ENCODE measurements at regions not wholly inside any gene's neighbourhood (a gene's known extent, or its start where the extent isn't known, plus 50 kb on each side); places are given as distances from the start of the nearest gene placed in this dataset.

- no peak overlapping the region for H3K4me2 ChIP-seq (ENCODE audit: low read length)
- no peak overlapping the region for H3K9ac ChIP-seq (ENCODE audit: low read depth, low read length)
- H3K4me1 ChIP-seq (ENCODE audit: control insufficient read depth, insufficient read depth, low read length), result peaks cover 4% of the 10 kb centered on the region
- H3K9me3 ChIP-seq (replicated peaks; ENCODE audit: low read length), result no peaks in the 10 kb centered on the region
- H3K36me3 ChIP-seq (ENCODE audit: insufficient read depth, low read length), result no peaks in the 10 kb centered on the region
- no peak overlapping the region for H3K4me3 ChIP-seq (ENCODE audit: low read length)
- no peaks in the 10 kb centered on the region for H3K27me3 ChIP-seq (ENCODE audit: control insufficient read depth, insufficient read depth, low read length)
These were observed 1283.6 kb downstream of the FSTL5 start for GRCh38 chr4:160880180-160880579.

- Histone ChIP-seq H3K4me2 (ENCODE audit: low read length) (no peak overlapping the region), H3K9me3 (replicated peaks; ENCODE audit: low read length) (peaks cover 2% of the 10 kb centered on the region), H3K9ac (ENCODE audit: low read depth, low read length) (no peak overlapping the region), H3K4me1 (ENCODE audit: control insufficient read depth, insufficient read depth, low read length) (no peaks in the 10 kb centered on the region), H3K4me3 (ENCODE audit: low read length) (no peak overlapping the region), H3K36me3 (ENCODE audit: insufficient read depth, low read length) (no peaks in the 10 kb centered on the region), H3K27me3 (ENCODE audit: control insufficient read depth, insufficient read depth, low read length) (no peaks in the 10 kb centered on the region)
These were observed 1276.1 kb downstream of the FSTL5 start for GRCh38 chr4:160887668-160888067.

GRCh38 chr4:160894128-160894527 is 1269.7 kb downstream of the FSTL5 start:
- H3K27me3 ChIP-seq (ENCODE audit: control insufficient read depth, insufficient read depth, low read length), result no peaks in the 10 kb centered on the region
- H3K9ac ChIP-seq (ENCODE audit: low read depth, low read length), result no peak overlapping the region
- H3K4me2 ChIP-seq (ENCODE audit: low read length), result no peak overlapping the region
- no peaks in the 10 kb centered on the region for H3K36me3 ChIP-seq (ENCODE audit: insufficient read depth, low read length)
- no peaks in the 10 kb centered on the region for H3K9me3 ChIP-seq (replicated peaks; ENCODE audit: low read length)
- no peaks in the 10 kb centered on the region for H3K4me1 ChIP-seq (ENCODE audit: control insufficient read depth, insufficient read depth, low read length)
- H3K4me3 ChIP-seq (ENCODE audit: low read length), result no peak overlapping the region

- Histone ChIP-seq H3K9ac (ENCODE audit: low read depth, low read length) (no peak overlapping the region), H3K4me1 (ENCODE audit: control insufficient read depth, insufficient read depth, low read length) (no peaks in the 10 kb centered on the region), H3K4me3 (ENCODE audit: low read length) (no peak overlapping the region), H3K27me3 (ENCODE audit: control insufficient read depth, insufficient read depth, low read length) (no peaks in the 10 kb centered on the region), H3K4me2 (ENCODE audit: low read length) (no peak overlapping the region), H3K36me3 (ENCODE audit: insufficient read depth, low read length) (no peaks in the 10 kb centered on the region), H3K9me3 (replicated peaks; ENCODE audit: low read length) (no peaks in the 10 kb centered on the region)
These were observed 1269.0 kb downstream of the FSTL5 start for GRCh38 chr4:160894809-160895208.

- Histone ChIP-seq H3K9ac (ENCODE audit: low read depth, low read length) (no peak overlapping the region), H3K27me3 (ENCODE audit: control insufficient read depth, insufficient read depth, low read length) (no peaks in the 10 kb centered on the region), H3K4me2 (ENCODE audit: low read length) (no peak overlapping the region), H3K4me1 (ENCODE audit: control insufficient read depth, insufficient read depth, low read length) (no peaks in the 10 kb centered on the region), H3K9me3 (replicated peaks; ENCODE audit: low read length) (no peaks in the 10 kb centered on the region), H3K36me3 (ENCODE audit: insufficient read depth, low read length) (no peaks in the 10 kb centered on the region), H3K4me3 (ENCODE audit: low read length) (no peak overlapping the region)
These were observed 1236.5 kb downstream of the FSTL5 start for GRCh38 chr4:160927311-160927710.

- Histone ChIP-seq H3K4me3 (ENCODE audit: low read length) (no peak overlapping the region), H3K27me3 (ENCODE audit: control insufficient read depth, insufficient read depth, low read length) (no peaks in the 10 kb centered on the region), H3K36me3 (ENCODE audit: insufficient read depth, low read length) (no peaks in the 10 kb centered on the region), H3K9ac (ENCODE audit: low read depth, low read length) (no peak overlapping the region), H3K4me2 (ENCODE audit: low read length) (no peak overlapping the region), H3K4me1 (ENCODE audit: control insufficient read depth, insufficient read depth, low read length) (no peaks in the 10 kb centered on the region), H3K9me3 (replicated peaks; ENCODE audit: low read length) (no peaks in the 10 kb centered on the region)
These were observed 1235.3 kb downstream of the FSTL5 start for GRCh38 chr4:160928482-160928881.

- H3K9ac ChIP-seq (ENCODE audit: low read depth, low read length), result no peak overlapping the region
- no peaks in the 10 kb centered on the region for H3K27me3 ChIP-seq (ENCODE audit: control insufficient read depth, insufficient read depth, low read length)
- H3K36me3 ChIP-seq (ENCODE audit: insufficient read depth, low read length), result no peaks in the 10 kb centered on the region
- H3K4me3 ChIP-seq (ENCODE audit: low read length), result no peak overlapping the region
- no peak overlapping the region for H3K4me2 ChIP-seq (ENCODE audit: low read length)
- H3K4me1 ChIP-seq (ENCODE audit: control insufficient read depth, insufficient read depth, low read length), result no peaks in the 10 kb centered on the region
- no peaks in the 10 kb centered on the region for H3K9me3 ChIP-seq (replicated peaks; ENCODE audit: low read length)
These were observed 1216.1 kb downstream of the FSTL5 start for GRCh38 chr4:160947653-160948052.

GRCh38 chr4:160956875-160957274 is 1206.9 kb downstream of the FSTL5 start:
- Histone ChIP-seq H3K36me3 (ENCODE audit: insufficient read depth, low read length) (no peaks in the 10 kb centered on the region), H3K4me1 (ENCODE audit: control insufficient read depth, insufficient read depth, low read length) (no peaks in the 10 kb centered on the region), H3K4me2 (ENCODE audit: low read length) (no peak overlapping the region), H3K9ac (ENCODE audit: low read depth, low read length) (no peak overlapping the region), H3K27me3 (ENCODE audit: control insufficient read depth, insufficient read depth, low read length) (no peaks in the 10 kb centered on the region), H3K9me3 (replicated peaks; ENCODE audit: low read length) (no peaks in the 10 kb centered on the region), H3K4me3 (ENCODE audit: low read length) (no peak overlapping the region)

GRCh38 chr4:160969925-160970324 is 1193.9 kb downstream of the FSTL5 start:
- H3K4me2 ChIP-seq (ENCODE audit: low read length), result no peak overlapping the region
- no peak overlapping the region for H3K4me3 ChIP-seq (ENCODE audit: low read length)
- no peaks in the 10 kb centered on the region for H3K4me1 ChIP-seq (ENCODE audit: control insufficient read depth, insufficient read depth, low read length)
- no peaks in the 10 kb centered on the region for H3K9me3 ChIP-seq (replicated peaks; ENCODE audit: low read length)
- no peaks in the 10 kb centered on the region for H3K27me3 ChIP-seq (ENCODE audit: control insufficient read depth, insufficient read depth, low read length)
- H3K36me3 ChIP-seq (ENCODE audit: insufficient read depth, low read length), result no peaks in the 10 kb centered on the region
- no peak overlapping the region for H3K9ac ChIP-seq (ENCODE audit: low read depth, low read length)

- Histone ChIP-seq H3K9ac (ENCODE audit: low read depth, low read length) (no peak overlapping the region), H3K4me3 (ENCODE audit: low read length) (no peak overlapping the region), H3K4me2 (ENCODE audit: low read length) (no peak overlapping the region), H3K4me1 (ENCODE audit: control insufficient read depth, insufficient read depth, low read length) (no peaks in the 10 kb centered on the region), H3K9me3 (replicated peaks; ENCODE audit: low read length) (no peaks in the 10 kb centered on the region), H3K27me3 (ENCODE audit: control insufficient read depth, insufficient read depth, low read length) (no peaks in the 10 kb centered on the region), H3K36me3 (ENCODE audit: insufficient read depth, low read length) (no peaks in the 10 kb centered on the region)
These were observed 1183.7 kb downstream of the FSTL5 start for GRCh38 chr4:160980091-160980490.

- no peak overlapping the region for H3K4me3 ChIP-seq (ENCODE audit: low read length)
- H3K27me3 ChIP-seq (ENCODE audit: control insufficient read depth, insufficient read depth, low read length), result no peaks in the 10 kb centered on the region
- H3K9ac ChIP-seq (ENCODE audit: low read depth, low read length), result no peak overlapping the region
- H3K4me2 ChIP-seq (ENCODE audit: low read length), result no peak overlapping the region
- no peaks in the 10 kb centered on the region for H3K36me3 ChIP-seq (ENCODE audit: insufficient read depth, low read length)
- H3K4me1 ChIP-seq (ENCODE audit: control insufficient read depth, insufficient read depth, low read length), result no peaks in the 10 kb centered on the region
- H3K9me3 ChIP-seq (replicated peaks; ENCODE audit: low read length), result no peaks in the 10 kb centered on the region
These were observed 1182.7 kb downstream of the FSTL5 start for GRCh38 chr4:160981083-160981482.

- Histone ChIP-seq H3K4me2 (ENCODE audit: low read length) (no peak overlapping the region), H3K9me3 (replicated peaks; ENCODE audit: low read length) (no peaks in the 10 kb centered on the region), H3K4me3 (ENCODE audit: low read length) (no peak overlapping the region), H3K36me3 (ENCODE audit: insufficient read depth, low read length) (no peaks in the 10 kb centered on the region), H3K4me1 (ENCODE audit: control insufficient read depth, insufficient read depth, low read length) (no peaks in the 10 kb centered on the region), H3K9ac (ENCODE audit: low read depth, low read length) (no peak overlapping the region), H3K27me3 (ENCODE audit: control insufficient read depth, insufficient read depth, low read length) (no peaks in the 10 kb centered on the region)
These were observed 1180.8 kb downstream of the FSTL5 start for GRCh38 chr4:160983035-160983434.

Data from skeletal muscle satellite cell (primary cell).